Activated CD4-positive, alpha-beta T cell treated with anti-CD3 and anti-CD28 coated beads for 48 hours (primary cell): ENCODE measurements at regions not wholly inside any gene's neighbourhood (a gene's known extent, or its start where the extent isn't known, plus 50 kb on each side); places are given as distances from the start of the nearest gene placed in this dataset.
"Not testable (repeated sequence)": the region's sequence is repeated elsewhere in the genome, so short reads cannot be mapped to it uniquely, and the experiment has no call there.

Experiments used
- DNase-seq: peaks from one replicate; pipeline ENCODE4 v3.0.0-alpha.2; 2020

GRCh38 chr10:78326372-78326771 lies 292.7 kb downstream of the RPS24 start:
- DNase-seq = no peak

GRCh38 chr10:78327778-78328591 lies 294.3 kb downstream of the RPS24 start:
- no peak for DNase-seq

- no peak for DNase-seq
Measured at GRCh38 chr10:78328592-78329404, 295.1 kb downstream of the RPS24 start.

GRCh38 chr10:78330884-78331283 lies 297.2 kb downstream of the RPS24 start:
- DNase-seq = no peak

- DNase-seq = no peak
Measured at GRCh38 chr10:78331391-78331922, 297.8 kb downstream of the RPS24 start.

GRCh38 chr10:78332012-78332411 lies 298.3 kb downstream of the RPS24 start:
- no peak for DNase-seq

- no peak for DNase-seq
Measured at GRCh38 chr10:78332657-78333056, 299.0 kb downstream of the RPS24 start.

- no peak for DNase-seq
Measured at GRCh38 chr10:78333362-78334143, 299.9 kb downstream of the RPS24 start.

GRCh38 chr10:78335371-78335690 lies 301.7 kb downstream of the RPS24 start:
- no peak for DNase-seq

- DNase-seq = no peak
Measured at GRCh38 chr10:78335691-78336401, 302.2 kb downstream of the RPS24 start.

GRCh38 chr10:78336402-78336791 lies 302.7 kb downstream of the RPS24 start:
- DNase-seq = no peak

- no peak for DNase-seq
Measured at GRCh38 chr10:78337016-78337415, 303.4 kb downstream of the RPS24 start.

GRCh38 chr10:78337646-78338391 lies 304.2 kb downstream of the RPS24 start:
- no peak for DNase-seq

- no peak for DNase-seq
Measured at GRCh38 chr10:78338717-78339116, 305.1 kb downstream of the RPS24 start.

- no peak for DNase-seq
Measured at GRCh38 chr10:78339251-78339650, 305.6 kb downstream of the RPS24 start.

- DNase-seq = no peak
Measured at GRCh38 chr10:78341953-78342614, 308.4 kb downstream of the RPS24 start.

GRCh38 chr10:78342827-78343653 lies 309.4 kb downstream of the RPS24 start:
- DNase-seq = no peak

- not testable (repeated sequence) for DNase-seq
Measured at GRCh38 chr10:78344257-78344656, 310.6 kb downstream of the RPS24 start.

GRCh38 chr10:78345515-78345914 lies 311.9 kb downstream of the RPS24 start:
- DNase-seq = not testable (repeated sequence)

- no peak for DNase-seq
Measured at GRCh38 chr10:78346721-78347120, 313.1 kb downstream of the RPS24 start.
